K562 (cell line): ENCODE measurements at regions not wholly inside any gene's neighbourhood (a gene's known extent, or its start where the extent isn't known, plus 50 kb on each side); places are given as distances from the start of the nearest gene placed in this dataset.

Experiments used
- ATAC-seq: fragments of 200-7000 bp; cut with Tn5 transposase; 3 replicates; pipeline ENCODE4 v1.9.1; 2020; ENCODE audit warnings: moderate library complexity
- BruUV-seq: library from RNA; stranded (reverse); fragments of 400-500 nt; replicated peaks from 2 replicates; lab custom pipeline; 2021; lab: Mats Ljungman, UMichigan
- CTCF ChIA-PET: fragments of 300-600 bp; formaldehyde crosslinking; extraction: SDS; loops from one replicate; lab custom pipeline; 2021; ENCODE audit warnings: low intra/inter-chr PET ratio; lab: Yijun Ruan, JAX
- POLR2A ChIA-PET: fragments of 300-600, 350-650 bp; sonication (Branson Sonifier 250); formaldehyde crosslinking; extraction: SDS; loops from one replicate; lab custom pipeline; 2021; ENCODE audit warnings: antibody characterized with exemption, inconsistent platforms; lab: Yijun Ruan, JAX
- DNase-seq, 4 experiments: peaks; one replicate each; pipeline versions ENCODE4 v3.0.0 to v3.0.0-alpha.2; 2011 to 2018; ENCODE audit warnings: low spot score in 3 of 4, mixed read lengths in 3 of 4; ENCODE audit errors: extremely low read depth in 1 of 4
- FAIRE-seq: peaks from 2 replicates; lab custom pipeline; 2011; peaks lifted over from hg19 to GRCh38; lab: Jason Lieb, UNC
- H2AFZ ChIP-seq: 2 replicates; pipeline ENCODE4 v1.6.0; 2011; ENCODE audit warnings: low read depth, low read length, control low read depth, inconsistent platforms
- H3K27ac ChIP-seq: fragments of 200-600 bp; 3 replicates; pipeline ENCODE4 v1.8.0; 2011; ENCODE audit warnings: low read depth, mild to moderate bottlenecking, control low read depth, inconsistent platforms, low read length, moderate library complexity, mixed read lengths; ENCODE audit errors: extremely low read depth
- H3K27me3 ChIP-seq, 2 experiments: fragments of 300-600 bp in 1 of 2; 2 replicates in 1 of 2; 3 replicates in 1 of 2; pipeline versions ENCODE4 v1.6.0 to v1.8.0; 2011; ENCODE audit warnings: inconsistent platforms in 2 of 2, low read length in 2 of 2, mild to moderate bottlenecking in 1 of 2, mixed read lengths in 1 of 2, moderate library complexity in 1 of 2; ENCODE audit not compliant: control insufficient read depth in 2 of 2, insufficient read depth in 2 of 2
- H3K36me3 ChIP-seq: fragments of 300-600 bp; 3 replicates; pipeline ENCODE4 v1.8.0; 2011; ENCODE audit warnings: mild to moderate bottlenecking, low read length, inconsistent platforms; ENCODE audit not compliant: control insufficient read depth, insufficient read depth
- H3K4me1 ChIP-seq, 2 experiments: fragments of 200-600 bp in 1 of 2; replicated peaks in 1 of 2; 2 replicates in 1 of 2; 3 replicates in 1 of 2; pipeline versions ENCODE4 v1.5.1 to v1.8.0; 2011; ENCODE audit warnings: inconsistent platforms in 2 of 2, low read length in 2 of 2, mild to moderate bottlenecking in 1 of 2, mixed read lengths in 1 of 2, moderate library complexity in 1 of 2; ENCODE audit not compliant: control insufficient read depth in 2 of 2, insufficient read depth in 2 of 2
- H3K4me2 ChIP-seq: 2 replicates; pipeline ENCODE4 v1.6.1; 2011; ENCODE audit warnings: low read length, control low read depth, inconsistent platforms, mixed read lengths; ENCODE audit not compliant: insufficient read depth
- H3K4me3 ChIP-seq: fragments of 200-600 bp; sonication (generic), shearing (Covaris generic); 2 replicates; pipeline ENCODE4 v1.5.1; 2016; ENCODE audit warnings: control low read depth, inconsistent platforms
- H3K79me2 ChIP-seq: fragments of 200-600 bp; 3 replicates; pipeline ENCODE4 v1.8.0; 2011; ENCODE audit warnings: low read length, inconsistent platforms; ENCODE audit not compliant: control insufficient read depth, insufficient read depth
- H3K9ac ChIP-seq, 2 experiments: 2 replicates each; pipeline versions ENCODE4 v1.6.0 to v1.6.1; 2011; ENCODE audit warnings: low read depth in 2 of 2, low read length in 2 of 2, control low read depth in 1 of 2, inconsistent platforms in 1 of 2, mild to moderate bottlenecking in 1 of 2, mixed read lengths in 1 of 2; ENCODE audit not compliant: insufficient read depth in 1 of 2
- H3K9me1 ChIP-seq: one replicate; pipeline ENCODE4 v1.6.0; 2011; ENCODE audit warnings: inconsistent platforms, mild to moderate bottlenecking, low read length, moderate library complexity; ENCODE audit not compliant: control insufficient read depth, insufficient read depth
- H3K9me3 ChIP-seq: replicated peaks from 2 replicates; pipeline ENCODE4 v1.5.1; 2011; ENCODE audit warnings: low read depth, low read length, inconsistent platforms; ENCODE audit not compliant: control insufficient read depth, insufficient read depth
- H4K20me1 ChIP-seq: replicated peaks from 2 replicates; pipeline ENCODE4 v1.6.1; 2011; ENCODE audit warnings: low read length, inconsistent platforms, mixed read lengths; ENCODE audit not compliant: control insufficient read depth, insufficient read depth
- FIP1L1 ChIP-seq: fragments of 200-400 bp; formaldehyde crosslinking; IDR thresholded peaks from 2 replicates; pipeline ENCODE4 v1.6.1; 2018; ENCODE audit warnings: mild to moderate bottlenecking, low read depth, low read length; ENCODE audit not compliant: poor library complexity, severe bottlenecking
- FOXA1 ChIP-seq: fragments of 450-650 bp; IDR thresholded peaks from 2 replicates; pipeline ENCODE4 v1.6.1; 2016; ENCODE audit warnings: mild to moderate bottlenecking, borderline replicate concordance
- FOXJ3 ChIP-seq: sonication (generic); formaldehyde crosslinking; IDR thresholded peaks from 2 replicates; pipeline ENCODE4 v1.4.0; 2020; ENCODE audit warnings: mild to moderate bottlenecking, missing genetic modification reagents
- HNRNPH1 ChIP-seq: fragments of 200-400 bp; formaldehyde crosslinking; optimal IDR thresholded peaks from 2 replicates; pipeline ENCODE3; 2017; ENCODE audit warnings: low read depth, mild to moderate bottlenecking, low read length, moderate library complexity
- SRSF3 ChIP-seq: fragments of 200-400 bp; formaldehyde crosslinking; IDR thresholded peaks from 2 replicates; pipeline ENCODE4 v1.6.1; 2016; ENCODE audit warnings: mild to moderate bottlenecking, low read length, moderate library complexity; ENCODE audit not compliant: insufficient read depth
- ZFX ChIP-seq: sonication (generic); formaldehyde crosslinking; IDR thresholded peaks from 2 replicates; pipeline ENCODE4 v1.8.0; 2022; ENCODE audit warnings: mild to moderate bottlenecking, missing genetic modification reagents, moderate library complexity
- ZNF174 ChIP-seq: fragments of 250-450 bp; sonication (Bioruptor Pico); IDR thresholded peaks from 2 replicates; pipeline ENCODE4 v1.4.0; 2020; ENCODE audit warnings: mild to moderate bottlenecking
- ZNF3 ChIP-seq: fragments of 250-450 bp; sonication (Bioruptor Pico); IDR thresholded peaks from 2 replicates; pipeline ENCODE4 v1.5.0; 2021; ENCODE audit warnings: mild to moderate bottlenecking, moderate library complexity
- ZNF707 ChIP-seq: fragments of 250-450 bp; sonication (Bioruptor Pico); conservative IDR thresholded peaks from 2 replicates; pipeline ENCODE4 v1.8.0; 2022; ENCODE audit warnings: inconsistent platforms, mild to moderate bottlenecking, moderate library complexity
- WGBS: fragments of 100-300 bp; shearing (Covaris generic); methylation state at CpG from one replicate; pipeline ENCODE4 v1.1.6; 2016; ENCODE audit warnings: low coverage, mixed read lengths; ENCODE audit not compliant: insufficient coverage; ENCODE audit errors: missing lambda C conversion rate; 5-methylcytosine and 5-hydroxymethylcytosine counted together
- in situ Hi-C: fragments of 300-500 bp; cut with MboI; formaldehyde crosslinking; loops from 4 replicates; pipeline ENCODE4 v1.15.0; 2018; ENCODE audit warnings: inconsistent platforms, mixed read lengths
- intact Hi-C: fragments of 100-400 bp; cut with micrococcal nuclease; formaldehyde crosslinking; loops from 2 replicates; pipeline ENCODE4 v1.14.2; 2022
- TF ChIP-seq, protein P1 (sequence below), 2 experiments: fragments of 450-650 bp; IDR thresholded peaks; 2 replicates each; pipeline ENCODE4 v1.6.1; 2016; ENCODE audit warnings: mild to moderate bottlenecking in 2 of 2, borderline replicate concordance in 1 of 2, low read depth in 1 of 2, moderate library complexity in 1 of 2
- TF ChIP-seq, protein P2 (sequence below): fragments of 450-650 bp; formaldehyde crosslinking; IDR thresholded peaks from 2 replicates; pipeline ENCODE4 v1.4.0; 2020; ENCODE audit warnings: mild to moderate bottlenecking

DNA sequence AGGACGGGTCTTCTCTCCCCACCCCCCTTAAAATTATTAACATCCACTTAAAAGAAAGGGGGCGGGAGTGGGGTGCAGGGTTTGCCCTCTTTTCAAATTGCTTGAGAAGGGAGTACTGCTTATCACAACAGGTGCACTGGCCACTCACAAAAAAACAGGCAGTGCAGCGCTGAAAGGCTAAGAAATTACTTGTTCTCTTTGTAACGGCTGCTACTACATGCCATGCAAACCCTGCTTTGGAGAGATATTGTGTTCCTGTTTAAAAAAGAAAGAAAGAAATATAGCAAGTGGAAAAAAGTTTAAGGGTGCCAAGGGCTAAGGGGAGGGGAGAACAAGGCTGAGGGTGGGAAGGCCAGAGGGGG, 312.7 kb upstream of the JARID2 start:
- TF ChIP-seq, protein P1, sequence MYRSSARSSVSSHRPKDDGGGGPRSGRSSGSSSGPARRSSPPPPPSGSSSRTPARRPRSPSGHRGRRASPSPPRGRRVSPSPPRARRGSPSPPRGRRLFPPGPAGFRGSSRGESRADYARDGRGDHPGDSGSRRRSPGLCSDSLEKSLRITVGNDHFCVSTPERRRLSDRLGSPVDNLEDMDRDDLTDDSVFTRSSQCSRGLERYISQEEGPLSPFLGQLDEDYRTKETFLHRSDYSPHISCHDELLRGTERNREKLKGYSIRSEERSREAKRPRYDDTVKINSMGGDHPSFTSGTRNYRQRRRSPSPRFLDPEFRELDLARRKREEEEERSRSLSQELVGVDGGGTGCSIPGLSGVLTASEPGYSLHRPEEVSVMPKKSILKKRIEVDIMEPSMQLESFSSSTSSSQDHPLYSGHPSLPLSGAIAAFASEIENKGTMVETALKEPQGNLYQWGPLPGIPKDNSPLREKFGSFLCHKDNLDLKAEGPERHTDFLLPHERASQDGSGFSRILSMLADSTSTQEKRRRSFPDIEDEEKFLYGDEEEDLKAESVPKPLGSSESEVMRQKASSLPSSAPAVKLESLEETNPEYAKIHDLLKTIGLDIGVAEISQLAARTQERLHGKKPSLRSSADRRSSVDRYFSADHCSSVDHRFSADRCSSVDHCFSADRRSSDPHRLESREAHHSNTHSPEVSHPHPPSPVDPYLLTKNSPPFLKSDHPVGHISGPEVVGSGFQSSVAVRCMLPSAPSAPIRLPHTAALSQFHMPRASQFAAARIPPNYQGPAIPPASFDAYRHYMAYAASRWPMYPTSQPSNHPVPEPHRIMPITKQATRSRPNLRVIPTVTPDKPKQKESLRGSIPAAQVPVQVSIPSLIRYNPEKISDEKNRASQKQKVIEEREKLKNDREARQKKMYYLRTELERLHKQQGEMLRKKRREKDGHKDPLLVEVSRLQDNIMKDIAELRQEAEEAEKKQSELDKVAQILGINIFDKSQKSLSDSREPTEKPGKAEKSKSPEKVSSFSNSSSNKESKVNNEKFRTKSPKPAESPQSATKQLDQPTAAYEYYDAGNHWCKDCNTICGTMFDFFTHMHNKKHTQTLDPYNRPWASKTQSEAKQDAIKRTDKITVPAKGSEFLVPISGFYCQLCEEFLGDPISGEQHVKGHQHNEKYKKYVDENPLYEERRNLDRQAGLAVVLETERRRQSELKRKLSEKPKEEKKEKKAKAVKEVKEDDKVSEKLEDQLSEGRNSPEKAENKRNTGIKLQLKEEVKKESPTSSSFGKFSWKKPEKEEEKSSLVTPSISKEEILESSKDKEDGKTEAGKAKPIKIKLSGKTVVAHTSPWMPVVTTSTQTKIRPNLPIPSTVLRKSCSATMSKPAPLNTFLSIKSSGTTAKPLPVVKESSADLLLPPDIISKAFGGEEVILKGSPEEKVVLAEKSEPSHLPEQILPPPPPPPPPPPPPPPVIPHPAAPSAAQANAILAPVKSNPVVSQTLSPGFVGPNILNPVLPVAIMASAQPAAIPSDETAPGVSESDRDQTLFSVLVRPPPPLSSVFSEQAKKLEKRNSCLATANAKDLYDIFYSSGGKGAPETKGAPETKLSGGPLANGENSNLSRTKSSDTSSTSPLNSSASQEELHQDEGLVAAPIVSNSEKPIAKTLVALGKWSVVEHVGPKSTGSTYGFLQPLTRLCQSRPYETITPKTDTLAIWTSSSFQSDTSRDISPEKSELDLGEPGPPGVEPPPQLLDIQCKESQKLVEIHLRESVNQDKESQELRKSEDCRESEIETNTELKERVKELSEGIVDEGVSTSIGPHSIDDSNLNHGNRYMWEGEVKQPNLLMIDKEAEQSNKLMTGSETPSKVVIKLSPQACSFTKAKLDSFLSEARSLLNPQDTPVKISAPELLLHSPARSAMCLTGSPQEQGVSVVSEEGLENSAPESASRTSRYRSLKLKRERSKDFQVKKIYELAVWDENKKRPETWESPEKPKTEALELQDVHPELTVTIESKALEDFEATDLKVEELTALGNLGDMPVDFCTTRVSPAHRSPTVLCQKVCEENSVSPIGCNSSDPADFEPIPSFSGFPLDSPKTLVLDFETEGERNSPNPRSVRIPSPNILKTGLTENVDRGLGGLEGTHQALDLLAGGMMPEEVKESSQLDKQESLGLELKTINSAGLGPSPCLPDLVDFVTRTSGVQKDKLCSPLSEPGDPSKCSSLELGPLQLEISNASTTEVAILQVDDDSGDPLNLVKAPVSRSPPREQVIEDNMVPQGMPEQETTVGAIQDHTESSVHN (IDR thresholded peaks at IDR 0.05; ENCODE audit: borderline replicate concordance in 1 of 2, low read depth in 1 of 2): no peak
- TF ChIP-seq, protein P2, sequence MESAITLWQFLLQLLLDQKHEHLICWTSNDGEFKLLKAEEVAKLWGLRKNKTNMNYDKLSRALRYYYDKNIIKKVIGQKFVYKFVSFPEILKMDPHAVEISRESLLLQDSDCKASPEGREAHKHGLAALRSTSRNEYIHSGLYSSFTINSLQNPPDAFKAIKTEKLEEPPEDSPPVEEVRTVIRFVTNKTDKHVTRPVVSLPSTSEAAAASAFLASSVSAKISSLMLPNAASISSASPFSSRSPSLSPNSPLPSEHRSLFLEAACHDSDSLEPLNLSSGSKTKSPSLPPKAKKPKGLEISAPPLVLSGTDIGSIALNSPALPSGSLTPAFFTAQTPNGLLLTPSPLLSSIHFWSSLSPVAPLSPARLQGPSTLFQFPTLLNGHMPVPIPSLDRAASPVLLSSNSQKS: no peak
- TF ChIP-seq HNRNPH1 (no peak), ZNF3 (CRISPR knock-in tag) (no peak), FOXA1 (no peak), FIP1L1 (no peak), FOXJ3 (CRISPR knock-in tag) (no peak), ZNF707 (CRISPR knock-in tag) (no peak), SRSF3 (no peak), ZFX (no peak), ZNF174 (CRISPR knock-in tag) (no peak)
- TF ChIP-seq, all 486 proteins: peak for 0
- Histone ChIP-seq H3K9me1 (no peaks in the 10 kb centered on the region), H3K9me3 (no peaks in the 10 kb centered on the region), H3K4me1 (peaks cover 20% of the 10 kb centered on the region in 2 experiments), H3K79me2 (no peaks in the 10 kb centered on the region), H3K27ac (no peak overlapping the region; the same call in 2 of the 3 replicates), H3K4me2 (peak overlapping the region; percentile 29; the same call in 1 of the 2 replicates), H3K27me3 (no peaks in the 10 kb centered on the region), H3K4me3 (no peak overlapping the region), H3K9ac (peak overlapping the region in 1 of 2 experiments; percentile 24; a peak in 2 of 4 replicates), H3K36me3 (no peaks in the 10 kb centered on the region), H2AFZ (peak overlapping the region; percentile 50; the same call in 1 of the 2 replicates), H4K20me1 (no peaks in the 10 kb centered on the region)
- DNase-seq: no peak
- peak; percentile 23 for ATAC-seq
- in situ Hi-C loops: no loop called here
- WGBS: 32% methylated on average over 4 of the region's 4 CpGs
- intact Hi-C loops: loop anchor here (5.0 kb wide), 1 partner anchor 689 kb away; no protein-coding TSS in a partner anchor
- ChIA-PET CTCF (no interaction called here), POLR2A (interaction anchor here (0.7 to 0.9 kb wide), 3 partner anchors 11 to 48 kb away, joined by 3 to 5 read pairs (median 3); no protein-coding TSS in a partner anchor)
- no peak for FAIRE-seq
- no TSS peak for BruUV-seq
